Testis (tissue), 2 donors: ENCODE measurements at regions not wholly inside any gene's neighbourhood (a gene's known extent, or its start where the extent isn't known, plus 50 kb on each side); places are given as distances from the start of the nearest gene placed in this dataset.

Source experiments
- DNase-seq: peaks from one replicate; pipeline ENCODE4 v3.0.0-alpha.2; 2019
- H3K27ac ChIP-seq, 2 donors: fragments of 200-600 bp; sonication (generic); one replicate each; pipeline ENCODE4 v1.5.1; 2019
- H3K27me3 ChIP-seq: fragments of 200-600 bp; sonication (generic); one replicate; pipeline ENCODE4 v1.5.1; 2019
- H3K36me3 ChIP-seq: fragments of 200-600 bp; sonication (generic); one replicate; pipeline ENCODE4 v1.5.1; 2017; ENCODE audit warnings: low read depth; ENCODE audit errors: missing control alignments
- H3K4me1 ChIP-seq: fragments of 200-600 bp; sonication (generic); one replicate; pipeline ENCODE4 v1.5.1; 2019
- H3K4me3 ChIP-seq, 2 donors: fragments of 200-600 bp; sonication (generic); one replicate each; pipeline ENCODE4 v1.5.1; 2017 to 2019
- H3K9me3 ChIP-seq: fragments of 200-600 bp; sonication (generic); one replicate; pipeline ENCODE4 v1.5.1; 2017
- CTCF ChIP-seq, 3 experiments: fragments of 450-650 bp in 2 of 3; fragments of 200-600 bp in 1 of 3; sonication (generic) in 1 of 3; IDR thresholded peaks; one replicate each; pipeline ENCODE4 v1.5.1; 2016 to 2019; ENCODE audit warnings: antibody characterized with exemption in 3 of 3, mild to moderate bottlenecking in 2 of 3, moderate library complexity in 1 of 3
- POLR2A ChIP-seq: fragments of 450-650 bp; IDR thresholded peaks from one replicate; pipeline ENCODE4 v1.6.1; 2017; ENCODE audit warnings: antibody characterized with exemption, mild to moderate bottlenecking, moderate library complexity
- WGBS, 2 donors: methylation state at CpG; one replicate each; pipeline ENCODE4 v1.1.5; 2018; 5-methylcytosine and 5-hydroxymethylcytosine counted together
- intact Hi-C: fragments of 100-400 bp; cut with DNase I; formaldehyde crosslinking; loops from one replicate; pipeline ENCODE4 v1.15.1; 2023; ENCODE audit warnings: low total_unique reads

DNA sequence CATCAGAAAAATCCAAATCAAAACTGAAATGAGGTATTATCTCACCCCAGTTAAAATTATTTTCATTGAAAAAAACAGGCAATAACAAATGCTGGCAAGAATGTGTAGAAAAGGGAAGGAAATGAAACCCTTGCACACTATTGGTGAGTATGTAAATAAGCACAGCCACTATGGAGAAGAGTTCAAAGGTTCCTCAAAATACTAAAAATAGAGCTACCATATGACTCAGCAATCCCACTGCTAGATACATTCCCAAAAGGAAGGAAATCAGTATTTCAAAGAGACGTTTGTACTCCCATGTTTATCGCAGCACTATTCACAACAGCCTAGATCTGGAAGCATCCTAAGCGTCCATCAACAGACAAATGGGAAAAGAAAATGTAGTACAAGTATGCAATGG is 932.4 kb downstream of the PCDH18 start:
- no peaks in the 10 kb centered on the region for H3K4me1 ChIP-seq
- intact Hi-C loops: no loop called here
- 87 to 89% methylated on average over 3 of the region's 3 CpGs for WGBS, 2 donors
- no peak for DNase-seq
- H3K36me3 ChIP-seq: no peaks in the 10 kb centered on the region
- no peak overlapping the region for H3K4me3 ChIP-seq
- TF ChIP-seq CTCF (IDR thresholded peaks at IDR 0.05) (no peak), POLR2A (no peak)
- H3K27ac ChIP-seq: no peak overlapping the region
- H3K27me3 ChIP-seq: no peaks in the 10 kb centered on the region
- H3K9me3 ChIP-seq: no peaks in the 10 kb centered on the region

DNA sequence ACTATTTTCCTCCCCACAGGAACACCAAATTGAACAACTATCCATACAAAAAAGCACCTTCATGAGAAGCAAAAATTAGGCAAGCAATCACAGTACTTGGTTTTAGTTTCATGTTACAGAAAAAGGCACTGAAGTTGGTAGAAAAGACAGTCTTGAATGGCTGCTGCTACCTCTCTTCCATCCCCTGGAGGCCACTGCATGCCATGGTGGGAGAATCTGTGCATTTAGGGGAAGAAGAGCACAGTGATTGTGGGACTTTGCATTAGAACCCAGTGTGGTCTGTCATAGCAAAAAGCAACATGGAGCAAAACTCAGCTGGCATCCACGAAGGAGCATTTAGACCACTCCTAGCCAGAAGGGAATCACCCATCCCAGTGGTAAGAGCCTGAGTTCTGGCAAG is 941.9 kb downstream of the PCDH18 start:
- no peaks in the 10 kb centered on the region for H3K36me3 ChIP-seq
- H3K4me1 ChIP-seq: no peaks in the 10 kb centered on the region
- TF ChIP-seq CTCF (IDR thresholded peaks at IDR 0.05): no peak
- no peak for TF ChIP-seq POLR2A
- intact Hi-C loops: no loop called here
- WGBS, 2 donors: 67 to 84% methylated on average over 1 of the region's 1 CpG
- no peaks in the 10 kb centered on the region for H3K27me3 ChIP-seq
- DNase-seq: no peak
- H3K27ac ChIP-seq: no peak overlapping the region
- H3K4me3 ChIP-seq: no peak overlapping the region
- H3K9me3 ChIP-seq: no peaks in the 10 kb centered on the region

DNA sequence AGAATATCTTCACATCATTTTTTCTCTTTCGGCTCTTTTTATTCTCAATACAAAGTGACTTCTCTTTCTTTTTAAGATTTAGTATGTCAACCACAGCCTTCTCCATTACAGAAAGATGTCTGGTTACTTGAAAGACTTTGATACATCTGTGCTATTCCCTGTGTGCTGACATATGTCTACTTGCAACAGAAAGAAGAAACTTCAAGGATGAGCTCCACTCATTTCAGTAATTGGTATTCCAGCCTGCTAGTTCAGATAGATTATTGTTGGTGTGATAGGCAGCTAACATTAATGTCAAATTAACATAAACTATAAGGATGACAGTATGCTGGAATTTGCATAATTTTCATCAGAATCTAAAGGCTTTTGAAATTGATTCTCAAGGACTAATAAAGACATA is 948.7 kb downstream of the PCDH18 start:
- TF ChIP-seq CTCF (IDR thresholded peaks at IDR 0.05) (no peak), POLR2A (no peak)
- H3K27ac ChIP-seq: no peak overlapping the region
- no peak overlapping the region for H3K4me3 ChIP-seq
- DNase-seq: no peak
- 89 to 96% methylated on average over 1 of the region's 1 CpG for WGBS, 2 donors
- intact Hi-C loops: no loop called here
- no peaks in the 10 kb centered on the region for H3K27me3 ChIP-seq
- H3K4me1 ChIP-seq: no peaks in the 10 kb centered on the region
- no peaks in the 10 kb centered on the region for H3K36me3 ChIP-seq
- H3K9me3 ChIP-seq: no peaks in the 10 kb centered on the region

- DNase-seq: no peak
- no peak overlapping the region for H3K27ac ChIP-seq
- no peak for TF ChIP-seq CTCF (IDR thresholded peaks at IDR 0.05)
- no peaks in the 10 kb centered on the region for H3K27me3 ChIP-seq
- no peaks in the 10 kb centered on the region for H3K4me1 ChIP-seq
- no peak overlapping the region for H3K4me3 ChIP-seq
- no peaks in the 10 kb centered on the region for H3K9me3 ChIP-seq
- intact Hi-C loops: no loop called here
- no peaks in the 10 kb centered on the region for H3K36me3 ChIP-seq
These were observed 951.2 kb downstream of the PCDH18 start for GRCh38 chr4:136581119-136581518.

DNA sequence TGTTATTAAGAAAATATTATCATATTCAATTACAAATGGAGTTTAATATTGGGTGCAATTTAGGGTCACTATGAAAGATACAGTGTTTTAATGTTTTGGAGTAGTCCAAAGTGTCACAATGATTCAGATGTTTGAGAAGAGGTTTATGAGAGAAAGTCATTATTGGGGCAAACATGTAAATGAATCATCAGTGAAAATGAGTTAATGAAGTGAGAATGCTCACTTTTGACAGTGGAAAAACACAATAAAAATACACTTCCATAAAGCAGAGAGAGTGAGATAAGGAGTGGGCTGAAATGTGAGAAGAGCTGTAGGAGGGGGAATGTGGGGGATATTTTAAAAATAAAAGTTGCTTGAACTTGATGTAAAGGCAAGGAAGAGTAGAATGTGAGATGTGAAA is 957.1 kb downstream of the PCDH18 start:
- no peaks in the 10 kb centered on the region for H3K27me3 ChIP-seq
- no peak overlapping the region for H3K27ac ChIP-seq
- no peak for TF ChIP-seq POLR2A
- no peak for TF ChIP-seq CTCF (IDR thresholded peaks at IDR 0.05)
- H3K4me1 ChIP-seq: no peaks in the 10 kb centered on the region
- no peak overlapping the region for H3K4me3 ChIP-seq
- DNase-seq: no peak
- intact Hi-C loops: no loop called here
- no peaks in the 10 kb centered on the region for H3K36me3 ChIP-seq
- H3K9me3 ChIP-seq: no peaks in the 10 kb centered on the region
